K562 (cell line): ENCODE measurements at regions not wholly inside any gene's neighbourhood (a gene's known extent, or its start where the extent isn't known, plus 50 kb on each side); places are given as distances from the start of the nearest gene placed in this dataset.

Experiments
- BMI1 ChIP-seq: fragments of 150-350 bp; IDR thresholded peaks from 2 replicates; pipeline ENCODE4 v1.6.1; 2014; ENCODE audit warnings: low read length
- BRCA1 ChIP-seq, 2 experiments: fragments of 450-650 bp in 1 of 2; sonication (generic) in 1 of 2; formaldehyde crosslinking in 1 of 2; IDR thresholded peaks; 2 replicates each; pipeline versions ENCODE4 v1.5.0 to v1.6.1; 2017 to 2020; ENCODE audit warnings: mild to moderate bottlenecking in 1 of 2, missing genetic modification reagents in 1 of 2
- CTCF ChIP-seq, 3 experiments: IDR thresholded peaks in 2 of 3; conservative IDR thresholded peaks in 1 of 3; 2 replicates each; pipeline ENCODE4 v1.5.1; 2011 to 2012; ENCODE audit warnings: low read length in 3 of 3, mild to moderate bottlenecking in 3 of 3, control low read depth in 2 of 3, improper control_type of control experiment in 1 of 3, inconsistent platforms in 1 of 3, low read depth in 1 of 3, mixed read lengths in 1 of 3, moderate library complexity in 1 of 3; ENCODE audit not compliant: insufficient read depth in 2 of 3
- E2F4 ChIP-seq: sonication (generic); formaldehyde crosslinking; IDR thresholded peaks from 2 replicates; pipeline ENCODE4 v1.8.0; 2022; ENCODE audit warnings: mild to moderate bottlenecking, low read depth, missing genetic modification reagents
- HNRNPLL ChIP-seq: fragments of 200-400 bp; formaldehyde crosslinking; IDR thresholded peaks from 2 replicates; pipeline ENCODE4 v1.6.1; 2017; ENCODE audit warnings: low read length, low read depth, mild to moderate bottlenecking; ENCODE audit not compliant: poor library complexity, severe bottlenecking
- MAX ChIP-seq: sonication (generic); formaldehyde crosslinking; IDR thresholded peaks from 2 replicates; pipeline ENCODE4 v1.9.0; 2022; ENCODE audit warnings: mild to moderate bottlenecking, missing genetic modification reagents
- MYBL2 ChIP-seq, 2 experiments: fragments of 450-650 bp in 1 of 2; sonication (generic) in 1 of 2; formaldehyde crosslinking in 1 of 2; IDR thresholded peaks; 2 replicates each; pipeline versions ENCODE4 v1.6.1 to v1.8.1; 2017 to 2022; ENCODE audit warnings: borderline replicate concordance in 1 of 2, inconsistent platforms in 1 of 2, low read depth in 1 of 2, mild to moderate bottlenecking in 1 of 2, missing genetic modification reagents in 1 of 2, moderate library complexity in 1 of 2
- NR2C2 ChIP-seq, 2 experiments: fragments of 200-800 bp in 1 of 2; sonication (Bioruptor generic) in 1 of 2; sonication (generic) in 1 of 2; formaldehyde crosslinking in 1 of 2; IDR thresholded peaks; 2 replicates each; pipeline versions ENCODE4 v1.6.1 to v1.8.0; 2016 to 2022; ENCODE audit warnings: mild to moderate bottlenecking in 1 of 2, missing compliant biosample characterization in 1 of 2, missing genetic modification characterization in 1 of 2, missing genetic modification reagents in 1 of 2
- PRPF4 ChIP-seq: fragments of 200-400 bp; formaldehyde crosslinking; IDR thresholded peaks from one replicate; pipeline ENCODE4 v1.6.1; 2017; ENCODE audit warnings: low read length, low read depth, mild to moderate bottlenecking; ENCODE audit not compliant: insufficient read depth, poor library complexity, severe bottlenecking
- TARDBP ChIP-seq: fragments of 450-650 bp; IDR thresholded peaks from 2 replicates; pipeline ENCODE4 v1.6.1; 2016
- ZC3H11A ChIP-seq: IDR thresholded peaks from 2 replicates; pipeline ENCODE4 v1.6.1; 2012; ENCODE audit warnings: low read depth, low read length, improper control_type of control experiment
- ZNF140 ChIP-seq: fragments of 250-450 bp; sonication (Bioruptor Pico); IDR thresholded peaks from 2 replicates; pipeline ENCODE4 v1.8.0; 2021; ENCODE audit warnings: moderate library complexity, mild to moderate bottlenecking, inconsistent platforms
- ZNF512 ChIP-seq: IDR thresholded peaks from 2 replicates; pipeline ENCODE4 v1.6.1; 2016; ENCODE audit warnings: missing genetic modification characterization, missing compliant biosample characterization
- ZSCAN29 ChIP-seq: fragments of 450-650 bp; IDR thresholded peaks from 2 replicates; pipeline ENCODE4 v1.6.1; 2017

- TF ChIP-seq ZC3H11A = no peak
- TF ChIP-seq CTCF (IDR thresholded peaks at IDR 0.05 in 2 of 3, conservative IDR thresholded peaks at IDR 0.05 in 1 of 3; ENCODE audit: insufficient read depth in 2 of 3, low read depth in 1 of 3, low read length in 3 of 3) = no peak
- TF ChIP-seq ZNF140 (CRISPR knock-in tag) = no peak
- no peak for TF ChIP-seq MAX (CRISPR knock-in tag)
- TF ChIP-seq ZNF512 (tag) = no peak
- TF ChIP-seq NR2C2 (CRISPR knock-in tag; IDR thresholded peaks at IDR 0.05) = no peak
- no peak for TF ChIP-seq NR2C2 (tag; IDR thresholded peaks at IDR 0.05)
- no peak for TF ChIP-seq ZSCAN29
- no peak for TF ChIP-seq MYBL2 (IDR thresholded peaks at IDR 0.05; ENCODE audit: low read depth)
- TF ChIP-seq MYBL2 (CRISPR knock-in tag; IDR thresholded peaks at IDR 0.05; ENCODE audit: borderline replicate concordance) = no peak
- no peak for TF ChIP-seq E2F4 (CRISPR knock-in tag)
- no peak for TF ChIP-seq BRCA1 (IDR thresholded peaks at IDR 0.05)
- no peak for TF ChIP-seq BRCA1 (CRISPR knock-in tag; IDR thresholded peaks at IDR 0.05)
- no peak for TF ChIP-seq HNRNPLL
- TF ChIP-seq BMI1 = no peak
- TF ChIP-seq PRPF4 = no peak
- TF ChIP-seq TARDBP = no peak
Measured at GRCh38 chr2:151037434-151037833, 224.2 kb downstream of the RBM43 start.
